ENCODE measurements at regions not wholly inside any gene's neighbourhood (a gene's known extent, or its start where the extent isn't known, plus 50 kb on each side); places are given as distances from the start of the nearest gene placed in this dataset.

DNA sequence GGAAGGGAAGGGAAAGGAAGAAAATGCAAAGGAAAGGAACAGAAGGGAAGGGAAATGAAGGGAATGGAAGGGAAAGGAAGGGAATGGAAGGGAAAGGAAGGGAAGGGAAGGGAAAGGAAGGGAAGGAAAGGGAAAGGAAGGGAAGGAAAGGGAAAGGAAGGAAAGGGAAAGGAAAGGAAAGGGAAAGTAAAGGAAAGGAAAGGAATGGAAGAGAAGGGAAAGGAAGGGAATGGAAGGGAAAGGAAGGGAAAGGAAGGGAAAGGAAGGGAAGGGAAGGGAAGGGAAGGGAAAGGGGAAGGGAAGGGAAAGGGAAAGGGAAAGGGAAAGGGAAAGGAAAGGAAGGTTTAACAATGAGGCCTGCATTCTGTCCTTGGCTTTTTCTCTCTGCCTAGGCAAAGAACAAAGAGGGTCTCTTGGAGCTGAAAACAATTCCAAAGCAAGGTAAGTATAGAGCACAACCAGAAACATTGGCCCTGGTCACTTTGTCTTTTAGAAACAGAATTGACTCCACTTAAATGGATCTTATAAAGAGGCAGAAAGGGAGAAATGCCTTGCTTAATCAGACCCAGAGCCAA lies 525.9 kb upstream of the TMPO start:
- no peak for DNase-seq

DNA sequence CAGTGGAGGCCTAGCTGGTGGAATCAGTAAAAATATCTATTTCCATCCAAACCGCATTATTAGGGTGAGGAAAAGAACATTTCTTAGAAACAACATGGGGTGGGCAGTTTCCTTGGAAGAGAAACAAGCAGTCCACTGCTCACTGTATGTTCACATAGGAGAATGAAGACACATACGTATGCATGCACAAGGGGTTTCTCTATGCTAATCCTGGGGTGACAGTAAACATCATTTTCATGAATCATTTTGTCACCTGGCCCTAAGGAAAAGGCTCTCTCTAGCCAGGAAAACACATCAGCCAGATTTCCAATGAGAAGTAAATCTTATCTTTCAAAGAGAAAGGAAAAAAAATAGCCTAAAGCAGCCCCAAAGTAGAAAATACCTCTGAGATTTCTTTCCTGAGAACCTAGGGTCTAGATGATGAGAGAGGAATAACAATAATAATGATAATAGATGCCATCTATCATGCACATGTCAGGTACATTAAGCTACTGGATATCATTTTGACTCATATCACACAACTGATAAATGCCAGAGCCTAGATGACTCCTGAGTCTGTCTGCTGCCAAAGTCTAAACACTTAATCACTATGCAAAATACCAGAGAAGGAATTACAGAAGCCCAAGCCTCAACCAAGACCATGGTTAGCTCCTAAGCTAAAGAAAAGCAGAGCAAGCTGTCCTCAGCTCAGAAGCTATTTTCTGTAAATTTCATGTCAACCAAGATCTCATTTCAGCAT lies 520.5 kb upstream of the TMPO start:
- no peak for DNase-seq

DNA sequence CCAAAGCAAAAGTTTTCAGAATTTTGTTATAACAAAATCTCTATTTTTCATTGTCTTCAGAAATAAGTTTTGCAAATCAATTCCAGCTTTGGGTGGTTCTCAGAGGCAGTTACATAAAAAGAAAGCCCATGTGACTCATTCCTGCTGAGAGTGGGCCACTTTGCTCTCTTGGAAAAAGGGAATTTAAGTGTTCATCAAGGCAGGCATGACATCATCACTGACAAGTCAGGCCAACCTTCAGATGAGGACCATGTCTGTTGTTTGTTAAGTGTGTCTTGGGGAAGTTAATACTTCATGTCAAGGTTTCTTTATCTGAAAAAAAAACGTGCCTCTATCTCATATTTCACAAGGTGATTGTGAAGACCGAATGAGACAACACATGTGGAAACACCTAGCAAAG lies 519.8 kb upstream of the TMPO start:
- no peak for DNase-seq

DNA sequence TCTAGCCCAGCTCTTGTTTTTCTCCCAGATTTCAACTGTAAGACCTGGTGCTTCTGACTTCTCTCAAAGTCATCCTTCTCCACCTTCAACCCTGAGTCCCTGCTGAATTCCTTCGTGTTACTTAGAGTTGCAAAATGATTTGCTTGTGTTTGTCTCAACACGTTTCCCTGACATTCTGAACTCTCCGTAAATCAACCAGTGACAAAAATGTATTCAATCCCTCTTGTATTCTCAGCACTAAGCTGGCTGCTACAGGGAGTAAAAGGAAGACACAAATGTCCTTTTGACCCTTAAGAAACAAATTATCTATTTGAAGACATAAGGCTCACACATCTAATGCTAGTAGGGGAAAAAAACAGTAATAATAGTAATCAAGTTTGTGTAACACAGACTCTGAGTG lies 514.0 kb upstream of the TMPO start:
- no peak for DNase-seq

DNA sequence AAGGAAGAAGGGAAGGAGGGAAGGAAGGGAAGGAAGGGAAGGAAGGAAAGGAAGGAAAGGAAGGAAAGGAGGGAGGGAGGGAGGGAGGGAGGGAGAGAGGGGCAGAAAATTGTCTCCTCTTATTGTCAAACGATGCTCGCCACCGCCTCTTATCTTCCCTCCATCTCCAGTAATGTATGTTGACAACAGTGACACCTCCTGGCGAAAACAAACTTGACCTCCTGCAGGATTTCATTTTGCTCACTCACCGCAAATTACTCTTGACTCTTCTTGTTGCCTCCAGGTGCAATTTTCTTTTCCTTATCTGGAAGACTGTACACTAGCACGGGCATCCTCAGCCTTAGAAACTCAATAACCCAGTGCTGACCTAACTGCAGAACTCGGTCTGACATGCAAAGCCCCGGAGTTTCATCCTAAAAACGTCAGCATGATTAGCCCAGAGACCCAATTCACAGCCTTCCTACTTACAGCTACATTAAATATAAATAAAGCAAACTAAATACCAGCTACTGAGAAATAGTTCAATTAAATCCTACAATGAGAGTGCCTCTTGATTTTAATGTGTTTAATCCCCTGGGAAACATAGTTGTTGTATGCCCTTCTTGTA lies 512.4 kb upstream of the TMPO start:
- DNase-seq, result peak; percentile 4

DNA sequence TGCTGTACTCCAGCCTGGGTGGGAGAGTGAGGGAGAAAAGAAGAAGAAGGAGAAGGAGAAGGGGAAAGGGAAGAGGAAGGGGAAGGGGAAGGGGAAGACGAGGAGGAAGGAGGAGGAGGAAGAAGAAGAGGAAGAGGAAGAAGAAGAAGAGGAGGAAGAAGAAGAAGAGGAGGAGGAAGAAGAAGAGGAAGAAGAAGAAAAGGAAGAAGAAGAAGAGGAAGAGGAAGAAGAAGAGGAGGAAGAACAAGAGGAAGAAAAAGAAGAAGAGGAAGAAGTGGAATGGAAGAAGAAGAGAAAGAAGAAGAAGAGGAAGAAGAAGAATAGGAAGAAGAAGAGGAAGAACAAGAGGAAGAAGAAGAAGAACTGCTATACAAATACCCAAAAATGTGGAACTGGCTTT lies 507.4 kb upstream of the TMPO start:
- no peak for DNase-seq

DNA sequence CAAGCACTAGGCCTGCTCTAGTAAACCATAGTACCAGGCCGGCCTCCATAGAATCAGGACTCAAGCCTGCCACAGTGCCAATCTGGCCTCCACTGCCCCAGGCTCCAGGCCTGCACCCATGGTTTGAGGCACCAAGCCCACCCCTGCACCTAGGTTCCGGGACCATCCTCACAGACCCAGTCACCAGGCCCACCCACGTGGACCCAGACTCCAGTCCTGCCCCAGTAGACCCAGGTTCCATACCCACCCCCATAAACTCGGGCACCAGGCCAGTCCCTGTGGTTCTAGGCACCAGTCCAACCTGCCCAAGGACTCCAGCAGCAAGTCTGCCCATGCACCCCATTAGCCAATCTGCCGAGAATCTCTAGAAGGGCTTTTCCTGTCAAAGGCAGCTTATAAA lies 501.8 kb upstream of the TMPO start:
- no peak for DNase-seq

DNA sequence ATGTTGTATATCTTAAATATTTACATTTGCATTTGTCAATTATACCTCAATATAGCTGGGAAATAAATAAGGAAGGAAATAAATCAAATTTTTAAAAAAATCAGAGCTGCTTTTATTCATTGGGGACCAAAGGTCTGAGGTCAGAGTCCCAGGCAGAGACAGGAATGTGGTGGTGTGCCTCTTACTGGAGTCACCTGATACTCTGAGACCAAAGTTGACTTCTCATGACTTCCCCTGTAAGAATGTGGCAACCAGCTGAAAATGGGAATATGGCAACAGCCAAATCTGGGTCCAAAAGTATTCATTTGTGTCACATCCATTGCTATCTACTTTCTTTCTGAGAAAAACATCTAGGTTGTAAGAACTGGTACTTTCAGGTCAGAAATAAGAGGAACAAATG lies 496.6 kb upstream of the TMPO start:
- no peak for DNase-seq

DNA sequence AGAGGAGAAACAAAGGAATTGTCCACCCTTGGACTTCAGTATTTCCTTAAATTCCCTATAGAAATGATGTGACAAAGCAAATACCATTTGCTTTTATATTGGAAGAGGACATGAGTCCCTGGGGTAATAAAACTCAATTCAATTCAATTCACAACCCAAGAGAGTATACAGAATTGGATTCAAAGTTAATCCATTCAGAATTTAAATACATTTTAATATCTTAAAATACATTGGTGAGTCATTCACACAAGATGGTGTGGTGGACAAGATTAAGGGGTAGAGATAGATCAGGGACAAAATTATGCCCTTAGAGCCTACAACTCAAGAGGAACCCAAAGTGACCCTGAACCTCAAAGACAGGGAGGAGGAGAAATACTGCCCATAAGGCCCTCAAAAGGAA lies 495.0 kb upstream of the TMPO start:
- DNase-seq, result no peak

DNA sequence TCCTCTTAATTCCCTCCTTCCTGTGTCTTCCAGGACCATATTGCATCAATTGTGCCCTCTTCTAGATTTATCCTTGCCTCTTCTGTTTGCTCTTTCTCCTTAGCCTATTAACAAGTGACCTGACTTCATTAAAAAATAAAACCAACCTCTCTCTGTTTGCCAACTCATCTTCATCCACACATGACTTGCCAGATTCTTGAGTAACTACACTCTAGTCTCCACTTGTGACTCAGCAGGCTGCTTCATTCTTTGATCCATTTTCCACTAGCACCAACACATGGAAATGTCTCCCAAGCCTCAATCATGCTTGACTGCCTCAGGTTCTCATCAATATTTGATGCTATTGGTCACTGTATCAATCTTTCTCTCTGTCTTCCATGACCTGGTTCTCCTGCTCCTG lies 492.4 kb upstream of the TMPO start:
- no peak for DNase-seq

DNA sequence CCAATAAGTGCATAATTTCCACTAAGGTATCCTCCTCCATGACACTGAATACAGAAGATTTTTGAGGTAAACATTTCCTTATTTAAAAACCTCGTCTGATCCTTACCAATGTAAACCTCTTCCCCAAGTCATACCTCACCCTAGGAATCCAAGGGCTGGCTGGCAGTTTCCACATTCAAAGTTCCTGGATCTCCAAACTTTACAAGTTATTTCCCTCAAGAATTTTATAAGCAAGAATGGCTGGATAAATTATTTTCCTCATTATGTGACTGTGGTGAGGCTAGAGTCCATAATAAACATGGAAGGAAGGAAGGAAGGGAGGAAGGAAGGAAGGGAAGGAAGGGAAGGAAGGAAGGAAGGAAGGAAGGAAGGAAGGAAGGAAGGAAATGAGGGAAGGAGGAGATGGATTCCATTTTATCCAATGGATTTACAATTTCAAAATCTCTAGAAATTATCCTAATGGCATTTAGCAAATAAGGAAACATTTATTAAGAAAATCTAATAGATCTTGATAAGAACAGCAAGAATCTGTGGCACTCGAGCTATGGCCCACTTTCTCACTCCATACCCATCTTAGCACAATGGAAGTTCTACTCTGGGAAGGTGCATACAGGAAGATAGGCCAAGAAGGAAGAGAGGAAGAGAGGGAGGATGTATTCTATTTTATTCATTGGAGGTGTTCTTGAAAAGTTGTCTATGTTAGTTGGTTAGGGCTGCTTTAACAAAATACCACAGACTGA lies 477.8 kb upstream of the TMPO start:
- DNase-seq, result no peak

DNA sequence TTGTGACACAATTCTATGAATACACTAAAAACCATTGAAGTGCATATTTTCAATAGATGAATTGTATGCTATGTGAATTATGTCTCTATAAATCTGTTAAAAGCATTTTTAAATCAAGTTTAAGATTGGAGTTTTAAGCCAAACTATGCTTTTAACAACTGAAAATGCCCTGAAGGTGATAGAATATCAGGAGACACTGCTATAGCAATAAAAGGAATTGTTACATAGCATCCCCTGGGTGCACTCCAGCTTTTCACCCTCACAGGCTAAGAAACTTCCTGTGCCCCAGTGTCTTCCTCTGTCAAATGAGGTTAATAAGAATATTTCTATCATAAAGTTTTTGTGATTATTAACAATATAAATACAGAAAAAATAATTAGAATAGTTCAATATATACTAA lies 472.7 kb upstream of the TMPO start:
- no peak for DNase-seq

DNA sequence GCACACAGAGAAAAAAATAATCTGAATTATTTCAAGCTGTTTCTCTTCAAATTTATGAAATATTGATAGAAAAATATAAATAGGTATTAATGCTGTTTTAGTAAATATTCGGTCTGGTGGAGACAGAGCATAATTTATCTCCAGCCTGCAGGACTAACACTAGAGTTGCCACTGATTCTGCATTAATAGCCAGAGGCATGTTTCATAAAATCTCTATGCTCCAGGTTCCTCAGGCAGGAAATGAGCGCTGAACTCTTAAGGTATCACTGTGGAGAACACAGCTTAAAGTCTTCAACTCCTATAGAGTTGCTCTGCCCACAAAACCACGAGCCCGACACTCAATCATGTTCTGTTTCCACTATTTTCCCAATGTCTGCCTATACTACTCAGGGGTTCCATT lies 470.0 kb upstream of the TMPO start:
- no peak for DNase-seq

DNA sequence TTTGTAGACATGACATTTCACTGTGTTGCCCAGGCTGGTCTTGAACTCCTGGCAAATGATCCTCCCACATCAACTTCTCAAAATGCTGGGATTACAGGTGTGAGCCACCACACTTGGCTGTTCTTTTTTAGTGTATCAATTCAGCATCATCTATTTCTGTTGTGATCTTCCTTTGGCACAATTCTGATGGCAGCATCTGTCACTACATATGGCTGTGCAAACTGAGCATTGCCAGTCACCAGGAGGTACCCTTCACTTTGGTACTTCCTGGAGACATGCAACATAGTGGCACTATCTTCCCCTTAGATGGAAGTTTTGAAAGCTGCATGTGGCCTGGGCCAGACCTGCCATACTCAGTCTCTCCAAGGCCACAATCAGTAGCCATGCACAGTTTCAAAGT lies 467.1 kb upstream of the TMPO start:
- DNase-seq, result no peak

DNA sequence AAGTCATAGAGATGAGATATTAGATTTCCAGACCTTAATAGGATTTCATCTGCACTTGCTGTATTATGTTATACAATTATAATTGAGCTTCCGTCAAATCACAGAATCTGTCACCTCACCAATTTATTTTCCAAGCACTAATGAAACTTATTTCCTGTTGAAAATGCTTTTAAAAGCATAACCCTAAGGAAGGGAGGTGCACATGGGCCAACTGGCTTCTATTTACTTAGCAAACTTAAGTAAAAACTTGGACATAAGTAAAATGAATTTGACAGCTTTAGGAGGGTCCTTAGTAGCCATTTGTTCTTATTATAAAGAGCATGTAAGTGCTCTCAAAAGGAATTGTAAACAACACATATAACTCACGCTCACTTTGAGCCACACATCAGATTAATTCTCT lies 462.2 kb upstream of the TMPO start:
- no peak for DNase-seq

DNA sequence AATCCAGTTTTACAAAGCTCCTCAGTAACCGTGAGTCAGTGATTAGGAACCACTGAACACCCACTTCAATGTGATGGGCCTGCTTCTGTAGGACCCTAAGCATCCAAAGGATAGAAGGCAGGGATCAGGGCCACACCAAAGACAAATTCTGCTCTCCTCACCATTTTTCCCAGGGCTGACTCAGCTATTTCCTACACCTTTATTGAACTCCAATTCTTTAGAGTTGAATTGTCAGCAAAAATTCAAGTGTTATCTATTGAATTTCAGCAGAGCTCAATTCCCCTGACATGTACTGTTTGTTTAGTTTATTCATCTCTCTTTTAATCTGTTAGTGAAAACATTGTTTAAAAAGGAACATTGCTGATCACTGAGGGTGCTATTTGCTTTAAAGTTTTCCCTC lies 457.7 kb upstream of the TMPO start:
- DNase-seq, result no peak

DNA sequence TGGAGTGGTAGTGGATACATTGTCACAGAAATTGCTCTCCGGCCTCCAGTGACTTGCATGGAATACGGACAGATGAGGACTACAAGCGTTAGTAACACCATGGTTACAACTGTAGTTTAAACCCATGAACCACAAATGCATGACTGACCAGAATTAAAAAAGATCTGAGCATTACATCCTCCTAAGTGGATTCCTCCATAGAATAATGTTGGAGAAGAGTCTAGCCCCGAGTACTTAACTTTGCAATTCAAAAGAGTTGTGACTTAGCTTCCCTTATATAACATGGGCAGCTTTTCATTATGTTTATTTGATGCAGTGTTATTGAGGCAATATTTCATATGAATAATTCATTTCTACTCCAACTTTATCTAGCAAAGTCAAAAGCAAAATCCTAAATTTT lies 457.2 kb upstream of the TMPO start:
- no peak for DNase-seq

DNA sequence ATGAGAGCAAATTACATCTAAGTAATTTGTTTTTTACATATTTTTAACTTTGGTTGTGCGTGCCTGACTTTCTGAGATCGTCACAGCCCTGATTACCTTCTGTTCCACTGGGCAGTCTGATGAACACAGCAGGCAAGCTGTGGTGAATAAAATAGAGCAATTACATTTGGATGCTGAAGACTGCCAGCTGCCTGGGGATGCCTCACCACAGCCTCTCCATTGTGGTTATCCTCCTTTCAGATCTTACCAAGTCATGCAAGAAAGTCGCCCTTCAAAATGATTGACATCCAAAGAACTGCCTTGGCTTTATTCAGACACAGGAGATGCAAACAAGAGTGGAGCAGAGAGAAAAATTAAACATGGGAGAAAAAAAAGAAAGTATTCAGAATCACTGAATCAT lies 456.6 kb upstream of the TMPO start:
- no peak for DNase-seq

DNA sequence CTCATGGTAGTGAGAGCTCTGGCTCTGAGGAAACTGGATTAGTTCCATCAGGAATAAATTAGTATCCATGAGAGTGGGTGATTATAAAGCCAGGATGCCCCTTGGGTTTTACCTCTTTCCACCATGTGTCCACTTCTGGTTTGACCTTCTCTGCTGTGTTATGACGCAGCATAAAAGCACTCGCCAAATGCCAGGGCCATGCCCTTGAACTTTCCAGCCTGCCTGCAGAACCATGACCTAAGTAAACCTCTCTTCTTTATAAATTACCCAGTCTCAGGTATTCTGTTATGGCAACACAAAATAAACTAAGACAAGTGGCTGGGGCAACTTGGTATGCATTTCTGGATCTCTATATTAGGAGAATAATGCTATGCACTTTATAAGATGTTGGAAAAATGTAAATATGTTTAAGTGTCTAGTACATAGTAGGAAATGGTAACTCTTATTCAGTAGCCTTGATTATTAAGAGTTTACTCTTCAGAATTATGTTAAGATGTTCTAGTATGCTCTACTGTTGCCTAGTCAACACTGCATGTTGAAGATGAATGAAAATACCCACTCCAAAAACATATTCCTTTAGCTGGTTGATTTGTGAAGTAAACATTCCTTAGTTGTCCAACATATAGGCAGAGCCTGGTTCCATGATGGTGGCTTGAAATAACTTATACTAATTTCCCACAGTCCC lies 455.6 kb upstream of the TMPO start:
- no peak for DNase-seq

DNA sequence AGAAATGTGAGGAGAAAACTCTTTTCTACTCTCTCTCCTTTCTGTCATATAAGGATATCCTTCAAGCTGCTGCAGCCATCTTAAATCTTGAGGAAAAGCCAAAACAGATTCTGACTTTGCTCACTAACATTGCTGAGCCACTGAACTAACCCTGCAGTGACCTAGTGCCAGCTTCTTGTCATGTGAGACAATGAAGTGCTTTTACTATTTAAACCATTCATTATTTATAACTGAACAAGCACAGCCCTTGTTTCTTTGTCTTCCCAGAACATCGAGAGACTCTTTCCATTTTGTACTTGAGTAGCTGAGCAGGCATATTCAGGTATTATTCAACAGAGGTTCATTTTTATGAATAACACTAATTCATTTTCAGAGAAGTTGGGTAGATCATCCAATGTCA lies 455.0 kb upstream of the TMPO start:
- no peak for DNase-seq

DNA sequence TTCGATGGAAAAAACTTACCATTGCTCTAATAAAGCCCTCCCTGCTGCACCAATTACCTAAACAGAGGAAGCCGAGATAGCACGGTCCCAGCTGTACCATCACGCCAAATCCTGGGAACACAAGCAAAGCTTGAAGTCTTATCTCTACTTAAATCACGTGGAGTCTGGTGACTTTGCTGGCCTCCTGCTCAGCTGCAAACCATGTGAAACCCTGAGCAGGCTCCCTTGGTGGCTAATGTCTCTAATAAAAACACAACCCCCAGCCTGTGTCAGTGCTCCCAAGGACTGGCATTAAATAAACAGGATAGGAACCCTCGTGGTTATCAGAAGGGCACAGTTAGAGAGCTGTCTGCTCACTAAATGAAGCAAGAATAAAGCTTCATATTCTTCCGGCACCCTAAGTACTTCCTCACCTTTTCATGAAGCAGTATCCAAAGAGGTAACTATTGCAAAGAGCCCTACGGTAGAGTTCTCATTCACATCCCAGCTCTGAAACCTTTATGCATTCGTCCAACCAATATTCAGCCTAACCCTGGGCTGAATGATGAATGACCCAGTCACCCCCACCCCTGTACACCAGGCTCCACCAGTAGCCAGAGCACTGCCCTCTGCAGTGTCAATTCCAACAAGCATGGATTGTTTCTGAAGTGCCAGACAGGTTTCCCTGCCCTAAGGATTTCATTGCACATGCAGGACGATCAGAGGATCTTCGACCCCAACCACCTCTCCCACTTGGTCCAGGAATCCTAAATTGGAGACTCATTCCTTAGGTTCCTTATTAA lies 452.7 kb upstream of the TMPO start:
- no peak for DNase-seq

DNA sequence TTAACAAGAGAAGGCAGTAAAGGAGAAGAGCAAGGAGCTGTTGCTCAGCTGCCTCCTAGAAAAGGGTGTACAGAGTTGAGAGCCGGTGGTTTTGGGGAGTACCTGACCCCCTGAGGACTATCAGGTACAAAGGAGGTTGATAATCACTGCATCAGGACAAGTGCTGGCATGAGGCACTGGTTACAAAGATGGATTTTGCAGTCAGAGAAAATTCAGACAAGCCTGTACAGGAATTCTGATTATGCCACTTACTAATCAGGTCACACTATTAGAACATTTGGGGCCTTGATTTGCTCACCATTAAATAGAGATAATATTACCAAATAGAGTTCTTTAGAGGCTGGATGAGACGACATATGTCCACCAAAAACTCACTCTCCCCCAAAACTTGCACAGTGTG lies 450.9 kb upstream of the TMPO start:
- no peak for DNase-seq

DNA sequence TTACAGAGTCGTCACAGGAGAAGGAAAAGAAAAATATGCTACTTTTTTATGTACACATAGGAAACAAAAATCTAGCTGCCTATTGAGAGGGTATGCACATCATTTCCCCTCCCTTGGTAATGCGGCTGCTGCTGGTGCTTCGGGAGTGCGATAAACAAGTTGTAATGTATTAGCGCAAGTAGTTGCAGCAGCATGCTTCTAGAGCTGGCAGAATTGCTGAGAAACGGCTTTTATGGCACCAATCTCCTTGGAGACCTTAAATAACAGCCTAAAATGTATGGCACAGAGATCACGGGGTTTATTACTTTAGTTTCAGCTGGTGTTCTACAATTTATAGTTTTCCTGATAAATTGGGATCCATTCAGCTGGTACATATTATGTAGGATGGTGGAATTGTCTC lies 447.6 kb upstream of the TMPO start:
- DNase-seq, result no peak

All from MV-4-11 (cell line).